GM20000 (cell line): ENCODE measurements at regions not wholly inside any gene's neighbourhood (a gene's known extent, or its start where the extent isn't known, plus 50 kb on each side); places are given as distances from the start of the nearest gene placed in this dataset.

Source experiments
- DNase-seq: peaks from one replicate; pipeline ENCODE4 v3.0.0; 2012; ENCODE audit warnings: low spot score
- CTCF ChIP-seq: IDR thresholded peaks from 2 replicates; pipeline ENCODE4 v1.5.1; 2012; ENCODE audit warnings: mild to moderate bottlenecking, control low read depth; ENCODE audit errors: extremely low read depth, missing control alignments

- peak; percentile 14 for DNase-seq
- TF ChIP-seq CTCF, result no peak
Measured at GRCh38 chr4:54961357-54961975, 163.9 kb downstream of the KDR start.

- no peak for DNase-seq
- no peak for TF ChIP-seq CTCF
Measured at GRCh38 chr4:54959651-54960116, 165.7 kb downstream of the KDR start.

- DNase-seq, result no peak
- no peak for TF ChIP-seq CTCF
Measured at GRCh38 chr4:54959131-54959530, 166.3 kb downstream of the KDR start.

- DNase-seq, result no peak
- no peak for TF ChIP-seq CTCF
Measured at GRCh38 chr4:54958236-54958635, 167.2 kb downstream of the KDR start.

- DNase-seq, result no peak
- TF ChIP-seq CTCF, result no peak
Measured at GRCh38 chr4:54954656-54955388, 170.6 kb downstream of the KDR start.

- TF ChIP-seq CTCF, result no peak
- no peak for DNase-seq
Measured at GRCh38 chr4:54946741-54947140, 178.7 kb downstream of the KDR start.

GRCh38 chr4:54945838-54946237 lies 179.6 kb downstream of the KDR start:
- DNase-seq, result no peak
- TF ChIP-seq CTCF, result no peak
